ENCODE measurements at regions not wholly inside any gene's neighbourhood (a gene's known extent, or its start where the extent isn't known, plus 50 kb on each side); places are given as distances from the start of the nearest gene placed in this dataset.

DNA sequence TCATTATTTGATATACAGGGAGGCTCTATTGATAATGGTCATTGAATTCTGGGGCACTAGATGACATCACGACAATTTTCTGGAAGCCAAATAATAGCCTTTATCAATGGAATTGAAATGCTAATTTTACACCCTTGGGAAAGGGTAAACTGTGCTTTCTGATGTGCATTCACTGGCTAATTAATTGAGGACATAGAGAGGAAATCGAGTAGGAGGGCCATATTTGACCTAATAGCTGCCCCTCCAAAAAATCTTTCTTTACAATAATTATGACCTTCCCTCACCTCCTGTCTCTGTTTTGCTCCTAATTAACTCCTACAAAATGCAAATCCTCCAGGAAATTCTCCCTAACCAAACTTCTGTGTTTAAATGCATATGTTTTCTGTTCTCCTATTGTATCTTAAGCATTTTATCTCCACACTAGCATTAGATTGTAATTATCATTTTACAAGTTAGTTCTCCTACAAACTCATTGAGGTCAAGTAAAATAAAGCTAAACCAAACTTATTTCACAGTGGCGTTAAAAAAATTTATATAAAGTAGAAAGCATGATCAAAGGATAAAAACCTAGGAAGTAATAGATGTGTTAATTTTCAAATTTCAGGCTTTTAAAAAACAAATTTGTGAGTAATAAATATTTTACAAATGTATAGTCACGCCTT, 1414.0 kb upstream of the AGA start:
- TF ChIP-seq, protein P1, sequence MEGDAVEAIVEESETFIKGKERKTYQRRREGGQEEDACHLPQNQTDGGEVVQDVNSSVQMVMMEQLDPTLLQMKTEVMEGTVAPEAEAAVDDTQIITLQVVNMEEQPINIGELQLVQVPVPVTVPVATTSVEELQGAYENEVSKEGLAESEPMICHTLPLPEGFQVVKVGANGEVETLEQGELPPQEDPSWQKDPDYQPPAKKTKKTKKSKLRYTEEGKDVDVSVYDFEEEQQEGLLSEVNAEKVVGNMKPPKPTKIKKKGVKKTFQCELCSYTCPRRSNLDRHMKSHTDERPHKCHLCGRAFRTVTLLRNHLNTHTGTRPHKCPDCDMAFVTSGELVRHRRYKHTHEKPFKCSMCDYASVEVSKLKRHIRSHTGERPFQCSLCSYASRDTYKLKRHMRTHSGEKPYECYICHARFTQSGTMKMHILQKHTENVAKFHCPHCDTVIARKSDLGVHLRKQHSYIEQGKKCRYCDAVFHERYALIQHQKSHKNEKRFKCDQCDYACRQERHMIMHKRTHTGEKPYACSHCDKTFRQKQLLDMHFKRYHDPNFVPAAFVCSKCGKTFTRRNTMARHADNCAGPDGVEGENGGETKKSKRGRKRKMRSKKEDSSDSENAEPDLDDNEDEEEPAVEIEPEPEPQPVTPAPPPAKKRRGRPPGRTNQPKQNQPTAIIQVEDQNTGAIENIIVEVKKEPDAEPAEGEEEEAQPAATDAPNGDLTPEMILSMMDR (conservative IDR thresholded peaks at IDR 0.05; ENCODE audit: low read length), result no peak

DNA sequence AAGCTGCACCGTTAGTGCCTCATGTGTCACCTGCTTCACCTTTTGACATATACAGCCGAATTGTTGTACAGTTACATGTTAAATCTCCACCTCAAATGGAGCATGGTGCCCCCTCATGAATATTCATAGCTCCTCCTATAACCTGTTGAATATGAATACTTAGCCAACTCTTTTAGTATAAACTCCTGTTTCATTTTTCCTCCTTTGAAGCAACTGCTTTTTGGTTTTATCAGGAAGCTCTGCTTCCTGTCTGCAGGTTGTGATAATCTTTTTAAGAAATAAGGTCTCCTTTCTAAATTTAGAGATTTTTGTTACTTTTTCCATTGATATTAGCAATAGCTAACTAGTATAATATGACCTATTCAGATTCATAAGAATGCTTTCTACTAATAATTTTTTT, 1429.2 kb upstream of the AGA start:
- no peak overlapping the region for H3K4me3 ChIP-seq (ENCODE audit: low read length)
- DNase-seq (ENCODE audit: low read depth), result no peak

More for the DNA sequence above, 1414.0 kb upstream of the AGA start:
- no peak overlapping the region for H3K4me3 ChIP-seq (ENCODE audit: low read length)
- no peak for DNase-seq (ENCODE audit: low read depth)

DNA sequence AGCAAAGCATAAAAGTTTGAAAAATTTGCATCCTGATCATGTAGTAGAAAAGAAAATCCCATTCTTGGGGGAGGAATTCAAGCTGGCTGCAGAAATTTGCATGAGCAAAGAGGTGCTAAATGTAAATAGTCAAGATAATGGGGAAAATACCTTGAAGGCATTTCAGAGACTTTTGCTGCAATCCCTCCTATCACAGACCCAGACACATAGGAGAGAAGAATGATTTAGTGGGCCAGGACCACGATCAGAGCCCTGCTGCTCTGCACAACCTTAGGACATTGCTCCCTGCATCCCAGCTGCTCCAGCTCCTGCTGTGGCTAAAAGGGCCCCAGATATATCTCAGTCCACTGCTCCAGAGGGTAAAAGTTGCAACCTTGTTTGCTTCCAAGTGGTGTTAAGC, 1439.7 kb upstream of the AGA start:
- TF ChIP-seq, protein P1 (conservative IDR thresholded peaks at IDR 0.05; ENCODE audit: low read length), result no peak
- no peak for DNase-seq (ENCODE audit: low read depth)
- no peak overlapping the region for H3K4me3 ChIP-seq (ENCODE audit: low read length)

More for the DNA sequence above, 1429.2 kb upstream of the AGA start:
- TF ChIP-seq, protein P1 (conservative IDR thresholded peaks at IDR 0.05; ENCODE audit: low read length), result no peak

DNA sequence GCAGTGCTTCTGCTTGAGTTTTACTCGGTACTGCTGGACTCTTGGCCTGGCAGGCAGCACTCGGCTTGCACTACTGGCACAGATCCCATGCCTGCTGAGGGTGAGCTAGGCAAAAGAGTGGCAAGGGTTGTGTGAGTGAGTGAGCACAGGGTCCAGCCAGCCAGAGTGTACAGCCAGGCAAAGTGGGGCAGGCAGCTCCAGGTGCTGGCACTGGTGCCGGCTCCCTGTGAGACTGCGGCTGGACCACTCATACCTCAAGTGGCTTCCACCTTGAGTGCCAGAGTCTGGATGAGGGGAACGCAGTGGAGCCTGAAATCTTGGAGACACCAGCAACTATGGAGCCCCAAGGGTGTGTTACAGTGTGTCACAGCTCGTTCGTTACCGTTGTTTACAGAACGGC, 1451.9 kb upstream of the AGA start:
- TF ChIP-seq, protein P1 (conservative IDR thresholded peaks at IDR 0.05; ENCODE audit: low read length), result no peak
- no peak overlapping the region for H3K4me3 ChIP-seq (ENCODE audit: low read length)
- DNase-seq (ENCODE audit: low read depth), result no peak

DNA sequence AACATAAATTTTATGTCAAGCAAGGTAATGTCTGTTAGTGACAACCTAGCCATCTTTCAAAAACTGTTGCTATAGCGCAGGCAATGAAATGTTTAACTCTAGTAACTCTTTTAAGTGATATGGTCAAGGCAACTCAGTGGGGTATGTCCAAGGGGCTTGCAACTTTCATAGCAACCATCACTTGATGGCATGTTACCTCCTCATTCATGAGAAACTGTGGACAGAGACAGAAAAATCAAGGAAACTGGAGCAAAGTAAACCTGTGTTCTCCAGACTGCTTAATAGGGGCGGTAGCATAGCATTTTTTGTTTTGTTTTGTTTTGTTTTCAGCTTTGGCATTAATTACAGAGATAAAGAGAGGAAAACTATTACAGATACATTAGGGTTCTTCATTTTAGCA, 1456.8 kb upstream of the AGA start:
- DNase-seq (ENCODE audit: low read depth), result no peak

DNA sequence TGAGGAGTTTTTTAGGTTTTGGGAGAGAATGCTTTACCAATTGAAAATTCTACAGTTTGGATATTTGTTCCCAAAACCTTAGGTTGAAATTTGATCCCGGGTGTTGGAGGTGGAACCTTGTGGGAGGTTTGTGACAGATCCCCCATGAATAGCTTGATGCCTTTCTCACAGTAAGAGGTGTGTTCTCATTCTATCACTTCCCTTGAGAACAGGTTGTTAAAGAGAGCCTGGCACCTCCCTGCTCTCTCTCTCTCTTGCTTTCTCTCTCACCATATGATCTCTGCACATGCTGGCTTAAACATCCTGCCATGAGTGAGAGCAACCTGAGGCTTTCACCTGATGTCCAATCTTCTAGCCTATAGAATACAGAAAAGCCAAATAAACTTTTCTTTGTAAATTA, 1475.5 kb upstream of the AGA start:
- no peak for DNase-seq (ENCODE audit: low read depth)
- TF ChIP-seq, protein P1 (conservative IDR thresholded peaks at IDR 0.05; ENCODE audit: low read length), result no peak
- no peak overlapping the region for H3K4me3 ChIP-seq (ENCODE audit: low read length)

More for the DNA sequence above, 1456.8 kb upstream of the AGA start:
- no peak overlapping the region for H3K4me3 ChIP-seq (ENCODE audit: low read length)
- TF ChIP-seq, protein P1 (conservative IDR thresholded peaks at IDR 0.05; ENCODE audit: low read length), result no peak

DNA sequence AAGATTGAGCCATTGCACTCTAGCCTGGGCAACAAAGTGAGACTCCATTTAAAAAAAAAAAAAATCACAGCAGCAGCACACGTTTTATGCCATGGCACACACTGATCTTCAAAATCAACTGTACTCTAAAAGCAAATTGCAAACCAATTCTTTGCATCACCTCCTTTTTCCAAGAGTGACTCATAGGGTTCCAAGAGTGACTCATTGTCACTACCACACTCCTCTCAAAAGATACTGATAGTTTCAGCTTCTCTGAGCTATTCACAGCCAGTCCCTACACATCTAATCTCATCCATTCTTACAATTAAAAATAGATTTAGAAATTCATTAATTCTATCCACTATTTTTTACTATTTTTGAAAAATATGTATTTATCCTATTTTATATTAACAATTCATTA, 1494.9 kb upstream of the AGA start:
- H3K4me3 ChIP-seq (ENCODE audit: low read length), result no peak overlapping the region
- TF ChIP-seq, protein P1 (conservative IDR thresholded peaks at IDR 0.05; ENCODE audit: low read length), result no peak
- no peak for DNase-seq (ENCODE audit: low read depth)
